HFFc6 (cell line): ENCODE measurements at regions not wholly inside any gene's neighbourhood (a gene's known extent, or its start where the extent isn't known, plus 50 kb on each side); places are given as distances from the start of the nearest gene placed in this dataset.

ENCODE experiments used
- DNase-seq: peaks from one replicate; pipeline ENCODE4 v3.0.0-alpha.2; 2018
- H3K27ac Mint-ChIP-seq: 2 replicates; pipeline ENCODE4 v1.8.0; 2020; ENCODE audit warnings: mild to moderate bottlenecking, mixed read lengths
- H3K27me3 Mint-ChIP-seq: 2 replicates; pipeline ENCODE4 v1.8.0; 2021; ENCODE audit warnings: mild to moderate bottlenecking, moderate library complexity, mixed read lengths; ENCODE audit not compliant: insufficient read depth
- H3K36me3 Mint-ChIP-seq: 2 replicates; pipeline ENCODE4 v1.8.0; 2021; ENCODE audit warnings: low read depth, mixed read lengths
- H3K4me1 Mint-ChIP-seq: 2 replicates; pipeline ENCODE4 v1.8.0; 2020; ENCODE audit warnings: low read depth, mixed read lengths
- H3K4me3 Mint-ChIP-seq: 2 replicates; pipeline ENCODE4 v1.8.0; 2020; ENCODE audit warnings: mild to moderate bottlenecking, moderate library complexity, mixed read lengths
- H3K9me3 Mint-ChIP-seq: 2 replicates; pipeline ENCODE4 v1.8.0; 2020; ENCODE audit warnings: mild to moderate bottlenecking, mixed read lengths
- TF ChIP-seq, protein P1 (sequence below): fragments of 200-600 bp; sonication (generic); IDR thresholded peaks from 2 replicates; pipeline ENCODE4 v1.5.0; 2021; ENCODE audit warnings: antibody characterized with exemption, mild to moderate bottlenecking

DNA sequence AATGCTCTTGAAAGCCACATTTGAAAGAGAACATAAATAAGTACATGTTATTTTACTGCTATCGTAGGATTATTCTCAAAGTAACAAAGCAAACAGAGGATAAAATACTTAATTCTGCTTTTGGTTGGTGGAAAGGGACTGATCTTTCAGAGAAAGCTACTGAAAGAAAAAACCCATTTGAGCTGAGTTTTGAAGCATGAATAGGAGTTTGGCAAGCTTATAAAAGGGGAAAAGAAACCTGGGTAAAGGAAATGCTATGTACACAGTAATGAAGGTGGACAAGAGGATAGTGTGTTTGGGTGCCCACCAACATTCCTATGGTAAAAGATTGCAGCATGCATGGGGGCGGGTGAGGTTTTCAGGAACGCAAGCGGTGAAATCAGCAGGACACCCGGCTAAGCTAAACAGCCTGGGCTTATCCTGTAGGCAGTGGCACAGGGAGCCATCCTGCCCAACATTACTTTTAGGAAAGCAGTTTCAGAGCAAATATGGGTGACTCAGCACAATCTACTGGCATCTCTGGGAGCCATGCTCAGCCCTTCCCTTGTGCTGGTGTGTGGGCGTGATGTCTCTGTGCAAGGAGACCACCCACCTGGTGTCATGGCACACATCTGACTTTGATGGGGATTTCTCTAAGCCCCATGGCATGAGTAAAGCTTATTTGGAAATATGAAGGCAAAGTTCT lies 673.9 kb upstream of the KLF4 start:
- Mint-ChIP-seq H3K27ac (no peak overlapping the region), H3K27me3 (no peaks in the 10 kb centered on the region), H3K9me3 (peaks cover 5% of the 10 kb centered on the region), H3K4me1 (no peaks in the 10 kb centered on the region), H3K36me3 (no peaks in the 10 kb centered on the region), H3K4me3 (no peak overlapping the region)
- no peak for DNase-seq
- TF ChIP-seq, protein P1, sequence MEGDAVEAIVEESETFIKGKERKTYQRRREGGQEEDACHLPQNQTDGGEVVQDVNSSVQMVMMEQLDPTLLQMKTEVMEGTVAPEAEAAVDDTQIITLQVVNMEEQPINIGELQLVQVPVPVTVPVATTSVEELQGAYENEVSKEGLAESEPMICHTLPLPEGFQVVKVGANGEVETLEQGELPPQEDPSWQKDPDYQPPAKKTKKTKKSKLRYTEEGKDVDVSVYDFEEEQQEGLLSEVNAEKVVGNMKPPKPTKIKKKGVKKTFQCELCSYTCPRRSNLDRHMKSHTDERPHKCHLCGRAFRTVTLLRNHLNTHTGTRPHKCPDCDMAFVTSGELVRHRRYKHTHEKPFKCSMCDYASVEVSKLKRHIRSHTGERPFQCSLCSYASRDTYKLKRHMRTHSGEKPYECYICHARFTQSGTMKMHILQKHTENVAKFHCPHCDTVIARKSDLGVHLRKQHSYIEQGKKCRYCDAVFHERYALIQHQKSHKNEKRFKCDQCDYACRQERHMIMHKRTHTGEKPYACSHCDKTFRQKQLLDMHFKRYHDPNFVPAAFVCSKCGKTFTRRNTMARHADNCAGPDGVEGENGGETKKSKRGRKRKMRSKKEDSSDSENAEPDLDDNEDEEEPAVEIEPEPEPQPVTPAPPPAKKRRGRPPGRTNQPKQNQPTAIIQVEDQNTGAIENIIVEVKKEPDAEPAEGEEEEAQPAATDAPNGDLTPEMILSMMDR, result no peak

DNA sequence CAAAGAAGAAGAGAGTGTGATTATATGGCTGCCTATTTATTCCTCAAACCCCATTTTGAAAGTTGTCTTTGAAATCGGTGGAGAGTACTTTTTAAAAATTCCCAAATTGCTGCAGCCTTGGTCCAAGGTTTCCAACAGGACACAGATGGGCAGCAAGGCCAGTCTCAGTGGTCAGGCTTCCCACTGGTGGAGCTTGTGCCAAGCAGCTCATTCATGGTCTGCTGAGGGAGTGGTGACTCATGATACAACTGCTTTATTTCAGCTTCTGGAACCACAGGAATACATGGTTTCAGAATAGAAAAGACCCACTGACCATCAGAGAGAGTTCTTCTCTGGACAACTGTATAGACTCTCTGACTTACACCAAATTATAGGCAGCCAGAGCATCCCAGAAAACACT lies 673.1 kb upstream of the KLF4 start:
- Mint-ChIP-seq H3K36me3 (no peaks in the 10 kb centered on the region), H3K9me3 (peaks cover 5% of the 10 kb centered on the region), H3K4me1 (no peaks in the 10 kb centered on the region), H3K4me3 (no peak overlapping the region), H3K27ac (no peak overlapping the region), H3K27me3 (no peaks in the 10 kb centered on the region)
- DNase-seq, result no peak
- TF ChIP-seq, protein P1, result no peak

DNA sequence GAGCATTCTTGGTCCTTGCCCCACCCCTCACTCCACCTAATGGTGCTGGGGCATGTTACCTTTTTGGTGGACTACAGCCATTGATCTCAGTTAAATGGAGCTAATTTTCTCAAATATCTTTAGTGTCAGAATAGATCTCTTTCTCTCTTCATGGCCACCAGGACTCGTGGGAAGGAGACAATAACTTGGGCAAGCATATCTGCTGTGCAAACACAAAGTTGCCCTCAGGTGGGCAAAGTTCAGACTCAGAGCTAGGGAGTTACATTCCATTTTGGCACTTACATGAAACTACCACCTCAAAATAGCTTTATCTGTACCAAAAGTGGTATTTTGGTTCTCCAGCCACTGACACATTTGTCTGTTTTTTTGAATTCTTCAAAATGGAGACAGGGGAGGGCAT lies 671.9 kb upstream of the KLF4 start:
- no peaks in the 10 kb centered on the region for H3K4me1 Mint-ChIP-seq
- H3K36me3 Mint-ChIP-seq, result no peaks in the 10 kb centered on the region
- TF ChIP-seq, protein P1, result no peak
- no peaks in the 10 kb centered on the region for H3K27me3 Mint-ChIP-seq
- no peak overlapping the region for H3K4me3 Mint-ChIP-seq
- no peak for DNase-seq
- no peak overlapping the region for H3K27ac Mint-ChIP-seq
- peaks cover 5% of the 10 kb centered on the region for H3K9me3 Mint-ChIP-seq

DNA sequence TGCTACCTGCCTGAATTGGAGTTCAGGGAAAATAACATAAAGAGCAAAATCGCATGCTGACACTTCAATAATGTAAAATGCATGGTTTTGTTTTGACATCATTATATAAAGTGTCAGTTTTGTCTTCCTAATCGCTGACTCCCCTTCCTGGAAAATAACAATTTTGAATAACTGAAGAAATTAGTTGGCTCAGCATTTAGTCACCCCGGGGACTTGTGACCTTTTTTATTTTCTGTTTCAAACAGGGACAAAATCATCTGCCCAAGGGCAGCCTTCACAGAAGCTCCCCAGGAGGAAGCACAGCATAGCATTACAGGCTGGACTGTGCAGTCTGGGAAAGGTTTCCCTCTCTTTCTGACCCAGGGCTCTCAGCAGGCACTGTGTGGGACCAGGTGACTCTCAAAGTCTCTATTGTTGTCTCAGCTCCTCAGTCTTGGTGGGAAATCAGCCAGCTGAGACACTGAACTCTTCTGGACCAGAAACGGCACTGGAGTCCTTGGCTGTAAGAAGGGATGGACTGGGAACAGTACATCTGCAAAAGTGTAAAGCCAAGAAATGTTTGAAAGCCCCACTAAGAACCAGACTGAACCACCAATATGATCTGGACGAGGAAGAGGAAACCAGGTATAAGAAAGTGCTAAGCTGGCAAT lies 671.3 kb upstream of the KLF4 start:
- Mint-ChIP-seq H3K36me3 (no peaks in the 10 kb centered on the region), H3K27ac (no peak overlapping the region), H3K27me3 (no peaks in the 10 kb centered on the region), H3K9me3 (peaks cover 5% of the 10 kb centered on the region; the same call in 1 of the 2 replicates), H3K4me3 (no peak overlapping the region), H3K4me1 (no peaks in the 10 kb centered on the region)
- TF ChIP-seq, protein P1, result no peak
- DNase-seq, result no peak

DNA sequence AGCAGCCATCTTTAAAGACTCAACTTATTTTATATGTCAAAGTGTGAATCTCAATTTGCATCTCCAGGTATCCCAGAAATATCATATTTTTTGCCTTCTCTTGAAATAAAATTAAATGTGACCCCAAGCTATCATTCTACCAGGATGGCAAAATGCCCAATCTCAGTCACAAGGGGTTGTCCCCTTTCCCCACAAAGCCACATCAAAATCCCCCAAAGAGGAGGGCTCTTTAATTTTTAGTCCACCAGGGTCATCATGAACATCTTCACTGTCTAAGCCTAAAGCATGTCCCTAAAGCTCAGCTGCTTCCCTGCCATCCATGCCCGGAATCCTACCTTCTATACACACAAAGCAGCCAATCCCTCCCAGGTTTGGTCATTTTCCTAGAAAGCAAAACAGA lies 670.5 kb upstream of the KLF4 start:
- Mint-ChIP-seq H3K4me1 (no peaks in the 10 kb centered on the region), H3K9me3 (peaks cover 5% of the 10 kb centered on the region; the same call in 1 of the 2 replicates)

More for the DNA sequence above, 670.5 kb upstream of the KLF4 start:
- no peak overlapping the region for H3K27ac Mint-ChIP-seq
- no peak overlapping the region for H3K4me3 Mint-ChIP-seq
- no peak for DNase-seq
- H3K36me3 Mint-ChIP-seq, result no peaks in the 10 kb centered on the region
- TF ChIP-seq, protein P1, result no peak
- no peaks in the 10 kb centered on the region for H3K27me3 Mint-ChIP-seq
